Epidermal melanocyte (primary cell): ENCODE measurements at regions not wholly inside any gene's neighbourhood (a gene's known extent, or its start where the extent isn't known, plus 50 kb on each side); places are given as distances from the start of the nearest gene placed in this dataset.

ENCODE experiments used
- DNase-seq: peaks from one replicate; pipeline ENCODE4 v3.0.0; 2011; ENCODE audit warnings: low spot score; ENCODE audit not compliant: insufficient read length

GRCh38 chr11:122319691-122320620 is 203.9 kb upstream of the BLID start:
- no peak for DNase-seq

GRCh38 chr11:122319085-122319484 is 203.1 kb upstream of the BLID start:
- no peak for DNase-seq

- DNase-seq = no peak
Observed at GRCh38 chr11:122317305-122317704, 201.3 kb upstream of the BLID start.

- DNase-seq = no peak
Observed at GRCh38 chr11:122313581-122313980, 197.6 kb upstream of the BLID start.

GRCh38 chr11:122311216-122311755 is 195.3 kb upstream of the BLID start:
- DNase-seq = no peak

- DNase-seq = no peak
Observed at GRCh38 chr11:122310766-122311165, 194.8 kb upstream of the BLID start.

GRCh38 chr11:122309262-122309925 is 193.4 kb upstream of the BLID start:
- no peak for DNase-seq

GRCh38 chr11:122308226-122308625 is 192.2 kb upstream of the BLID start:
- no peak for DNase-seq

- no peak for DNase-seq
Observed at GRCh38 chr11:122307476-122308035, 191.5 kb upstream of the BLID start.

GRCh38 chr11:122306831-122307391 is 190.9 kb upstream of the BLID start:
- no peak for DNase-seq

GRCh38 chr11:122305426-122306320 is 189.7 kb upstream of the BLID start:
- DNase-seq = no peak

GRCh38 chr11:122304973-122305372 is 189.0 kb upstream of the BLID start:
- no peak for DNase-seq

- no peak for DNase-seq
Observed at GRCh38 chr11:122304306-122304705, 188.3 kb upstream of the BLID start.

- DNase-seq = no peak
Observed at GRCh38 chr11:122294041-122294440, 178.0 kb upstream of the BLID start.

- DNase-seq = no peak
Observed at GRCh38 chr11:122293296-122294023, 177.4 kb upstream of the BLID start.

GRCh38 chr11:122287401-122287800 is 171.4 kb upstream of the BLID start:
- DNase-seq = no peak

- DNase-seq = no peak
Observed at GRCh38 chr11:122285070-122285988, 169.3 kb upstream of the BLID start.

GRCh38 chr11:122280870-122281269 is 164.9 kb upstream of the BLID start:
- DNase-seq = no peak

- no peak for DNase-seq
Observed at GRCh38 chr11:122279194-122279593, 163.2 kb upstream of the BLID start.
